OCI-LY3 (cell line): ENCODE measurements at regions not wholly inside any gene's neighbourhood (a gene's known extent, or its start where the extent isn't known, plus 50 kb on each side); places are given as distances from the start of the nearest gene placed in this dataset.
A peak's percentile ranks its signal among the peaks of the same experiment; 100 is the strongest.

Experiments used
- H2AFZ ChIP-seq: fragments of 200-600, 300-600 bp; shearing (Covaris generic); 2 replicates; pipeline ENCODE4 v1.6.0; 2014; ENCODE audit warnings: antibody characterized with exemption, low read depth, low read length
- H3K27ac ChIP-seq: fragments of 200-600, 300-600 bp; sonication (generic); 2 replicates; pipeline ENCODE4 v1.5.1; 2014; ENCODE audit warnings: mild to moderate bottlenecking, low read length, moderate library complexity, mixed read lengths
- H3K27me3 ChIP-seq: fragments of 200-600, 300-600 bp; sonication (generic); 2 replicates; pipeline ENCODE4 v1.6.1; 2014; ENCODE audit warnings: low read depth, low read length, mixed read lengths
- H3K36me3 ChIP-seq: fragments of 200-600, 300-600 bp; sonication (generic); replicated peaks from 2 replicates; pipeline ENCODE3; 2014; ENCODE audit warnings: low read depth, low read length, mixed read lengths
- H3K4me1 ChIP-seq: fragments of 300-600, 200-600 bp; sonication (generic); 2 replicates; pipeline ENCODE4 v1.6.1; 2014; ENCODE audit warnings: low read length, mixed read lengths
- H3K4me2 ChIP-seq: fragments of 200-600, 300-600 bp; sonication (generic); 2 replicates; pipeline ENCODE4 v1.6.1; 2014; ENCODE audit warnings: low read length, mixed read lengths
- H3K4me3 ChIP-seq: fragments of 300-600, 200-600 bp; sonication (generic); 2 replicates; pipeline ENCODE4 v1.5.1; 2014; ENCODE audit warnings: antibody characterized with exemption, mild to moderate bottlenecking, low read length, moderate library complexity
- H3K79me2 ChIP-seq: fragments of 300-600, 200-600 bp; shearing (Covaris generic); 2 replicates; pipeline ENCODE4 v1.6.1; 2014; ENCODE audit warnings: mild to moderate bottlenecking, low read length, mixed read lengths
- H3K9ac ChIP-seq: fragments of 300-600, 200-600 bp; shearing (Covaris generic); 2 replicates; pipeline ENCODE4 v1.6.0; 2014; ENCODE audit warnings: mild to moderate bottlenecking, low read length, moderate library complexity
- H3K9me3 ChIP-seq: fragments of 200-600, 300-600 bp; shearing (Covaris generic); 2 replicates; pipeline ENCODE4 v1.6.1; 2014; ENCODE audit warnings: low read length, mixed read lengths; ENCODE audit not compliant: insufficient read depth
- H4K20me1 ChIP-seq: fragments of 200-600, 300-600 bp; sonication (generic); 2 replicates; pipeline ENCODE4 v1.6.1; 2016; ENCODE audit warnings: low read length, mixed read lengths; ENCODE audit not compliant: insufficient read depth
- CTCF ChIP-seq: fragments of 200-600, 300-600 bp; sonication (generic); IDR thresholded peaks from 2 replicates; pipeline ENCODE4 v1.5.1; 2014; ENCODE audit warnings: antibody characterized with exemption, low read length, low read depth
- EZH2phosphoT487 ChIP-seq: fragments of 200-600 bp; shearing (Covaris generic); IDR thresholded peaks from 2 replicates; pipeline ENCODE4 v1.6.1; 2018; ENCODE audit warnings: antibody characterized with exemption, mixed run types, low read depth

- H3K4me2 ChIP-seq, result no peak overlapping the region
- H3K27me3 ChIP-seq, result peaks cover 21% of the 10 kb centered on the region
- H3K4me1 ChIP-seq, result no peaks in the 10 kb centered on the region
- no peak overlapping the region for H3K9ac ChIP-seq
- H3K9me3 ChIP-seq, result peaks cover 15% of the 10 kb centered on the region
- no peaks in the 10 kb centered on the region for H3K36me3 ChIP-seq
- TF ChIP-seq CTCF (peak; percentile 88), EZH2phosphoT487 (no peak)
- no peak overlapping the region for H2AFZ ChIP-seq
- H3K79me2 ChIP-seq, result no peaks in the 10 kb centered on the region
- H3K27ac ChIP-seq, result no peak overlapping the region
- H4K20me1 ChIP-seq, result no peaks in the 10 kb centered on the region
- no peak overlapping the region for H3K4me3 ChIP-seq
These were observed 90.7 kb upstream of the SMIM36 start for GRCh38 chr17:55601874-55602364.

- Histone ChIP-seq H3K79me2 (no peaks in the 10 kb centered on the region), H4K20me1 (no peaks in the 10 kb centered on the region), H2AFZ (no peak overlapping the region), H3K9me3 (peaks cover 15% of the 10 kb centered on the region), H3K4me2 (no peak overlapping the region), H3K4me1 (no peaks in the 10 kb centered on the region), H3K27ac (no peak overlapping the region), H3K4me3 (no peak overlapping the region), H3K36me3 (no peaks in the 10 kb centered on the region), H3K9ac (no peak overlapping the region), H3K27me3 (peaks cover 10% of the 10 kb centered on the region; the same call in 1 of the 2 replicates)
- TF ChIP-seq EZH2phosphoT487 (no peak), CTCF (no peak)
These were observed 87.2 kb upstream of the SMIM36 start for GRCh38 chr17:55598495-55598894.

- Histone ChIP-seq H3K36me3 (no peaks in the 10 kb centered on the region), H3K4me3 (no peak overlapping the region), H3K27ac (no peak overlapping the region), H3K9ac (no peak overlapping the region), H3K79me2 (no peaks in the 10 kb centered on the region), H3K4me2 (no peak overlapping the region), H3K9me3 (no peaks in the 10 kb centered on the region), H3K4me1 (0 out of 2 replicates have a peak, but pooled peaks cover 4% of the 10 kb centered on the region), H2AFZ (no peak overlapping the region), H3K27me3 (no peaks in the 10 kb centered on the region), H4K20me1 (no peaks in the 10 kb centered on the region)
- TF ChIP-seq CTCF (no peak), EZH2phosphoT487 (no peak)
These were observed 77.4 kb upstream of the SMIM36 start for GRCh38 chr17:55588446-55589242.

- H3K9me3 ChIP-seq, result no peaks in the 10 kb centered on the region
- no peak overlapping the region for H2AFZ ChIP-seq
- H3K27me3 ChIP-seq, result no peaks in the 10 kb centered on the region
- no peak overlapping the region for H3K4me3 ChIP-seq
- H3K4me1 ChIP-seq, result peaks cover 9% of the 10 kb centered on the region
- H3K4me2 ChIP-seq, result no peak overlapping the region
- TF ChIP-seq EZH2phosphoT487 (no peak), CTCF (no peak)
- no peak overlapping the region for H3K27ac ChIP-seq
- H3K9ac ChIP-seq, result no peak overlapping the region
- no peaks in the 10 kb centered on the region for H4K20me1 ChIP-seq
- no peaks in the 10 kb centered on the region for H3K36me3 ChIP-seq
- H3K79me2 ChIP-seq, result no peaks in the 10 kb centered on the region
These were observed 76.4 kb upstream of the SMIM36 start for GRCh38 chr17:55587608-55588139.
